ENCODE measurements at regions not wholly inside any gene's neighbourhood (a gene's known extent, or its start where the extent isn't known, plus 50 kb on each side); places are given as distances from the start of the nearest gene placed in this dataset.

- TF ChIP-seq EZH2 (IDR thresholded peaks at IDR 0.05; ENCODE audit: borderline replicate concordance, low read length) (no peak), CTCF (conservative IDR thresholded peaks at IDR 0.05 in 1 of 2, IDR thresholded peaks at IDR 0.05 in 1 of 2; ENCODE audit: extremely low read depth in 1 of 2, insufficient read depth in 1 of 2, low read depth in 1 of 2, low read length in 2 of 2) (no peak)
Measured at GRCh38 chr6:140440223-140440835, 1065.9 kb upstream of the CITED2 start.

Data from mammary epithelial cell (primary cell).